ENCODE measurements at regions not wholly inside any gene's neighbourhood (a gene's known extent, or its start where the extent isn't known, plus 50 kb on each side); places are given as distances from the start of the nearest gene placed in this dataset.

DNA sequence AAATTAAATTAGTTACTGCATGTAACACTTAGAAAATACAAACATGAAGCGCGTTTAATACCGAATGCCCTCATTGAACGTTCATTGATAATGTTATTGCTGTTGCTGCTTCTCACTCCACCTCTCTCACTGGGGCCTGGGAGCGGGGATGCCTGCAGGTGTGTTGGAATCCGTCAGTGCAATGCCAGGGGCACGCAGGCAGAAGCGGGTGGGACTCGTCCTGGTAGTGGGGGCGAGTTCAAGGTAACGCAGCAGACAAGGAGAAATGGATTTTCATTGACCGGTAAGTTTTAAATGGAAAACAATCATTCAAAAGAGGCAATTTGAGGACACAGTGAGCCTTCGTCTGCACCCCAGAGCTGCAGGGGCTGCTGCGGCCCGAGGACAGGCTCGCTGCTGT is 71.2 kb upstream of the AFDN start:
- no peaks in the 10 kb centered on the region for H3K79me2 ChIP-seq (ENCODE audit: insufficient read depth, low read length)
- no peaks in the 10 kb centered on the region for H3K27me3 ChIP-seq (ENCODE audit: control insufficient read depth in 1 of 2, insufficient read depth in 2 of 2, low read length in 2 of 2)
- ChIA-PET CTCF (ENCODE audit: low intra/inter-chr PET ratio, low total read pairs) (no interaction called here), POLR2A (no interaction called here)
- BruUV-seq (replicated peaks) = no TSS peak
- no peak overlapping the region for H3K9ac ChIP-seq (ENCODE audit: insufficient read depth, low read depth, low read length)
- no peak for DNase-seq (ENCODE audit: low spot score)
- peaks cover 56% of the 10 kb centered on the region for H3K4me1 ChIP-seq (ENCODE audit: insufficient read depth, low read length)
- no peak overlapping the region for H3K4me3 ChIP-seq (replicated peaks in 1 of 3; ENCODE audit: insufficient read depth in 1 of 3, low read depth in 2 of 3, low read length in 3 of 3)
- in situ Hi-C loops (cut with HindIII; ENCODE audit: extremely low pct_ligation_motif_present, low pct_unique_long_range_greater_than_20kb) = no loop called here
- no peak for FAIRE-seq
- no peak overlapping the region for H2AFZ ChIP-seq (ENCODE audit: low read length)
- H3K36me3 ChIP-seq (replicated peaks in 1 of 2; ENCODE audit: control insufficient read depth in 1 of 2, insufficient read depth in 2 of 2, low read length in 2 of 2) = no peaks in the 10 kb centered on the region
- H4K20me1 ChIP-seq (ENCODE audit: insufficient read depth, low read length) = no peaks in the 10 kb centered on the region
- H3K27ac ChIP-seq (ENCODE audit: extremely low read length, insufficient read depth, low read length) = no peak overlapping the region
- intact Hi-C loops (cut with micrococcal nuclease; ENCODE audit: unreplicated experiment) = no loop called here
- TF ChIP-seq ZFP1 (CRISPR knock-in tag; IDR thresholded peaks at IDR 0.05) (no peak), ZNF292 (CRISPR knock-in tag; IDR thresholded peaks at IDR 0.05; ENCODE audit: borderline replicate concordance, low read depth) (no peak), NR2F6 (IDR thresholded peaks at IDR 0.05) (no peak), NR2F6 (CRISPR knock-in tag; IDR thresholded peaks at IDR 0.05) (no peak), ZNF558 (CRISPR knock-in tag; IDR thresholded peaks at IDR 0.05; ENCODE audit: borderline replicate concordance) (no peak), ZNF747 (CRISPR knock-in tag; IDR thresholded peaks at IDR 0.05; ENCODE audit: borderline replicate concordance) (no peak), ZNF367 (CRISPR knock-in tag; IDR thresholded peaks at IDR 0.05; ENCODE audit: borderline replicate concordance) (no peak), ZNF816 (CRISPR knock-in tag; IDR thresholded peaks at IDR 0.05; ENCODE audit: borderline replicate concordance) (no peak), HNRNPH1 (optimal IDR thresholded peaks at IDR 0.05; ENCODE audit: low read depth, low read length) (no peak)
- TF ChIP-seq, protein P1, sequence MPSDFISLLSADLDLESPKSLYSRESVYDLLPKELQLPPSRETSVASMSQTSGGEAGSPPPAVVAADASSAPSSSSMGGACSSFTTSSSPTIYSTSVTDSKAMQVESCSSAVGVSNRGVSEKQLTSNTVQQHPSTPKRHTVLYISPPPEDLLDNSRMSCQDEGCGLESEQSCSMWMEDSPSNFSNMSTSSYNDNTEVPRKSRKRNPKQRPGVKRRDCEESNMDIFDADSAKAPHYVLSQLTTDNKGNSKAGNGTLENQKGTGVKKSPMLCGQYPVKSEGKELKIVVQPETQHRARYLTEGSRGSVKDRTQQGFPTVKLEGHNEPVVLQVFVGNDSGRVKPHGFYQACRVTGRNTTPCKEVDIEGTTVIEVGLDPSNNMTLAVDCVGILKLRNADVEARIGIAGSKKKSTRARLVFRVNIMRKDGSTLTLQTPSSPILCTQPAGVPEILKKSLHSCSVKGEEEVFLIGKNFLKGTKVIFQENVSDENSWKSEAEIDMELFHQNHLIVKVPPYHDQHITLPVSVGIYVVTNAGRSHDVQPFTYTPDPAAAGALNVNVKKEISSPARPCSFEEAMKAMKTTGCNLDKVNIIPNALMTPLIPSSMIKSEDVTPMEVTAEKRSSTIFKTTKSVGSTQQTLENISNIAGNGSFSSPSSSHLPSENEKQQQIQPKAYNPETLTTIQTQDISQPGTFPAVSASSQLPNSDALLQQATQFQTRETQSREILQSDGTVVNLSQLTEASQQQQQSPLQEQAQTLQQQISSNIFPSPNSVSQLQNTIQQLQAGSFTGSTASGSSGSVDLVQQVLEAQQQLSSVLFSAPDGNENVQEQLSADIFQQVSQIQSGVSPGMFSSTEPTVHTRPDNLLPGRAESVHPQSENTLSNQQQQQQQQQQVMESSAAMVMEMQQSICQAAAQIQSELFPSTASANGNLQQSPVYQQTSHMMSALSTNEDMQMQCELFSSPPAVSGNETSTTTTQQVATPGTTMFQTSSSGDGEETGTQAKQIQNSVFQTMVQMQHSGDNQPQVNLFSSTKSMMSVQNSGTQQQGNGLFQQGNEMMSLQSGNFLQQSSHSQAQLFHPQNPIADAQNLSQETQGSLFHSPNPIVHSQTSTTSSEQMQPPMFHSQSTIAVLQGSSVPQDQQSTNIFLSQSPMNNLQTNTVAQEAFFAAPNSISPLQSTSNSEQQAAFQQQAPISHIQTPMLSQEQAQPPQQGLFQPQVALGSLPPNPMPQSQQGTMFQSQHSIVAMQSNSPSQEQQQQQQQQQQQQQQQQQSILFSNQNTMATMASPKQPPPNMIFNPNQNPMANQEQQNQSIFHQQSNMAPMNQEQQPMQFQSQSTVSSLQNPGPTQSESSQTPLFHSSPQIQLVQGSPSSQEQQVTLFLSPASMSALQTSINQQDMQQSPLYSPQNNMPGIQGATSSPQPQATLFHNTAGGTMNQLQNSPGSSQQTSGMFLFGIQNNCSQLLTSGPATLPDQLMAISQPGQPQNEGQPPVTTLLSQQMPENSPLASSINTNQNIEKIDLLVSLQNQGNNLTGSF (CRISPR knock-in tag; IDR thresholded peaks at IDR 0.05) = no peak
- TF ChIP-seq, protein P2, sequence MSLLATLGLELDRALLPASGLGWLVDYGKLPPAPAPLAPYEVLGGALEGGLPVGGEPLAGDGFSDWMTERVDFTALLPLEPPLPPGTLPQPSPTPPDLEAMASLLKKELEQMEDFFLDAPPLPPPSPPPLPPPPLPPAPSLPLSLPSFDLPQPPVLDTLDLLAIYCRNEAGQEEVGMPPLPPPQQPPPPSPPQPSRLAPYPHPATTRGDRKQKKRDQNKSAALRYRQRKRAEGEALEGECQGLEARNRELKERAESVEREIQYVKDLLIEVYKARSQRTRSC (CRISPR knock-in tag; IDR thresholded peaks at IDR 0.05; ENCODE audit: low read depth) = no peak
- TF ChIP-seq, protein P3, sequence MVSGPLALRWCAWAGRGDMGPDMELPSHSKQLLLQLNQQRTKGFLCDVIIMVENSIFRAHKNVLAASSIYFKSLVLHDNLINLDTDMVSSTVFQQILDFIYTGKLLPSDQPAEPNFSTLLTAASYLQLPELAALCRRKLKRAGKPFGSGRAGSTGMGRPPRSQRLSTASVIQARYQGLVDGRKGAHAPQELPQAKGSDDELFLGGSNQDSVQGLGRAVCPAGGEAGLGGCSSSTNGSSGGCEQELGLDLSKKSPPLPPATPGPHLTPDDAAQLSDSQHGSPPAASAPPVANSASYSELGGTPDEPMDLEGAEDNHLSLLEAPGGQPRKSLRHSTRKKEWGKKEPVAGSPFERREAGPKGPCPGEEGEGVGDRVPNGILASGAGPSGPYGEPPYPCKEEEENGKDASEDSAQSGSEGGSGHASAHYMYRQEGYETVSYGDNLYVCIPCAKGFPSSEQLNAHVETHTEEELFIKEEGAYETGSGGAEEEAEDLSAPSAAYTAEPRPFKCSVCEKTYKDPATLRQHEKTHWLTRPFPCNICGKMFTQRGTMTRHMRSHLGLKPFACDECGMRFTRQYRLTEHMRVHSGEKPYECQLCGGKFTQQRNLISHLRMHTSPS (CRISPR knock-in tag; IDR thresholded peaks at IDR 0.05; ENCODE audit: low read depth) = no peak
- TF ChIP-seq, protein P4, sequence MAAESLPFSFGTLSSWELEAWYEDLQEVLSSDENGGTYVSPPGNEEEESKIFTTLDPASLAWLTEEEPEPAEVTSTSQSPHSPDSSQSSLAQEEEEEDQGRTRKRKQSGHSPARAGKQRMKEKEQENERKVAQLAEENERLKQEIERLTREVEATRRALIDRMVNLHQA (CRISPR knock-in tag; IDR thresholded peaks at IDR 0.05) = no peak
- H3K4me2 ChIP-seq (ENCODE audit: low read depth, low read length) = no peak overlapping the region
- no peaks in the 10 kb centered on the region for H3K9me3 ChIP-seq (ENCODE audit: low read length)
- no peak for ATAC-seq
- WGBS (ENCODE audit: low lambda C conversion rate) = 97% methylated on average over 16 of the region's 16 CpGs
